H54 (cell line): ENCODE measurements at regions not wholly inside any gene's neighbourhood (a gene's known extent, or its start where the extent isn't known, plus 50 kb on each side); places are given as distances from the start of the nearest gene placed in this dataset.
"Not testable (repeated sequence)": the region's sequence is repeated elsewhere in the genome, so short reads cannot be mapped to it uniquely, and the experiment has no call there.

Experiments
- DNase-seq: peaks from one replicate; pipeline ENCODE4 v3.0.0; 2011; ENCODE audit warnings: low spot score, mixed read lengths; ENCODE audit not compliant: insufficient read length
- FAIRE-seq: peaks from 3 replicates; lab custom pipeline; 2011; peaks lifted over from hg19 to GRCh38; lab: Jason Lieb, UNC
- POLR2A ChIP-seq: IDR thresholded peaks from 2 replicates; pipeline ENCODE4 v1.6.1; 2011; ENCODE audit warnings: low read depth, mild to moderate bottlenecking, low read length

DNA sequence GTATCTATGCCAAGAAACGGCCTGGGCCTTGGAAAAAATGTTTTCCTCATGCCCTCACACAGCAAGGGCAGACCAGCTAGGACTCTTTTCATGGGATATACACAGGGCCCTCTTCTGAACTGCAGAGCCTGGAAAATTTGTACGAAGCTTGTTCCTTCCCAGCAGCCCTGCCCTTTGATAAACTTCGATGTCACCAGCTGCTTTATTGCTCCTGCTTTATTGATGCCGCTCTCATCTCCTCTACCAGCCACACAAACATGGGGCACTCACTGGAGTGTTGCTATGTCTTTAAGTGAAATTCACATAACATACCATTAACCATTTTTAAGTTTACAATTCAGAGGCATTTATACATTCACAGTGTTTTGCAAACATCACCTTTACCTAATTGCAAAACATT lies 197.9 kb downstream of the KTN1 start:
- TF ChIP-seq POLR2A, result no peak
- DNase-seq, result no peak

DNA sequence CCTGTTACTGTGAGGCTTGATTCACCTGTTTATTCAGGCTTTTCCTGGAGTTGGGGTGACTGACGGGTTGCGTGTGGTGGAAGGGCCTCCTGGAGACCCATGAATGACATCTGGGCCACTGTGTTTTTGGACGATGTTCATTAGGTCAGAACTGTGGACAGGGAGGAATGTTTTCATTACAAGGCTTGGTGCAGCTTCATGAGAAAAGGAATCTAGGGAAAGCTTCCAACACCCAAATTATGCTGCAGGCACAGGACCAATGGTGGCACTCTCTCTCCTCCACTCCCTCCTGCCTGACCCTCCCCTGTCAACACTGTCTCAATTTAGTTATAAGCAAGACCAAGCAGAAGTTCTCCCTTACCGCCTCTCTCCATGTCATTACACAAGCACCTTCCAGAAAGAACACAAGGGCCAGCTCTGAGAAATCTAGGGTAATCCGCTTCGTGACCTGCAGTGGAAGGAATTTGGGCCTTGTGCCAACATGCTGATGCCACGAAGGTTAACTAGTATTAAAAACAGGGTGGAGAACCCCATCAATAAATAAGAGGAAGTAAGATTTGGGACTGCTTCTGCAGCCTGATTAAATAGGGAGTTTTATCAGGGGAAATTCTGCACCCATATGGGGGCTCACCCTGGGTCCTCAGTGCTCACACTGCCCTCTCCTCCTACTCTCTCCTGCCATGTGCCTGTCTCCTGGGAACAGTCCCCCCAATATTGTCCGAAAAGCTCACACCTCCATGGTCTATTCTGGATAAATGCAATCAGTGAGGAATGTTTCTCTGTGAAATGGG lies 200.3 kb downstream of the KTN1 start:
- FAIRE-seq (no peak), DNase-seq (peak; percentile 16)
- no peak for TF ChIP-seq POLR2A

More for the DNA sequence above, 197.9 kb downstream of the KTN1 start:
- FAIRE-seq, result no peak

- FAIRE-seq (no peak), DNase-seq (no peak)
- no peak for TF ChIP-seq POLR2A
Observed at GRCh38 chr14:55781046-55781445, 201.0 kb downstream of the KTN1 start.

DNA sequence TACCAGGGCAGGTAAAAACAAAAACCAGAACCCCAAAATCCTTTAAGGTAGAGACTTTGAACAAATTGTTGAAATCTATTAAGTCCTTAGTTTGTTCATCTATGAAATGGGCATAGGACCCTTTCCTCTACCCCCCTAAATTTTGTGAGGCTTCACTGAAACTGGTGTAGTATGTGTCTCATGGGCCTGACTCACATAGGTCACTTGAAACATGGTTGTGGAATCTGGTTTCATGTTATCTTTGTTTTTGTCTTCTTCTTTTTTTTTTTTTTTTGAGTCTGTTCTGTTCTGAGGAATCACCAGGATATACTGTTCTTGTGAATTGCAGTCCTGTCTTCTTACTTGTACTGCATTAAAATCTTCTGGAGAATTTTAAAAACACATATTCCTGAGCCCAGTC lies 202.2 kb downstream of the KTN1 start:
- DNase-seq (no peak), FAIRE-seq (no peak)
- no peak for TF ChIP-seq POLR2A

DNA sequence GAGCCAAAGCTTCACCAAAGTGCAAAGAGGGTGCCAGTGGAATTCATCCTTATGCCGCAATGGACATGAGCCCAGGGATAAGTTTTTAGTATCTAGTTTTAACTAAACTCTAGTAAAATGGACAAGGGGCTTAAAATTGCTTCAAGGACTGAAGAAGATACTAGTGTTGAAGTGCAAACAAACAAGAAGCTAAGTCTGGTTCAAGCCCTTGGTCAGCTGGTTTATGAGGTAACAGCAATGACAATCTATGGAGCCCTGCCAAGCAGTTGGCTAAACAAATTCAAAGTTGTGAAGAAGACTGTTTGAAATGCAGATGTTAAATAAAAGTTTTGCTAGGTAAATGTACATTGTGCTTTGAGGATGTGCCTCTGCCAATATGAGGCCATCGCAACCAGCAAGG lies 209.4 kb downstream of the KTN1 start:
- DNase-seq, result no peak
- FAIRE-seq, result no peak

DNA sequence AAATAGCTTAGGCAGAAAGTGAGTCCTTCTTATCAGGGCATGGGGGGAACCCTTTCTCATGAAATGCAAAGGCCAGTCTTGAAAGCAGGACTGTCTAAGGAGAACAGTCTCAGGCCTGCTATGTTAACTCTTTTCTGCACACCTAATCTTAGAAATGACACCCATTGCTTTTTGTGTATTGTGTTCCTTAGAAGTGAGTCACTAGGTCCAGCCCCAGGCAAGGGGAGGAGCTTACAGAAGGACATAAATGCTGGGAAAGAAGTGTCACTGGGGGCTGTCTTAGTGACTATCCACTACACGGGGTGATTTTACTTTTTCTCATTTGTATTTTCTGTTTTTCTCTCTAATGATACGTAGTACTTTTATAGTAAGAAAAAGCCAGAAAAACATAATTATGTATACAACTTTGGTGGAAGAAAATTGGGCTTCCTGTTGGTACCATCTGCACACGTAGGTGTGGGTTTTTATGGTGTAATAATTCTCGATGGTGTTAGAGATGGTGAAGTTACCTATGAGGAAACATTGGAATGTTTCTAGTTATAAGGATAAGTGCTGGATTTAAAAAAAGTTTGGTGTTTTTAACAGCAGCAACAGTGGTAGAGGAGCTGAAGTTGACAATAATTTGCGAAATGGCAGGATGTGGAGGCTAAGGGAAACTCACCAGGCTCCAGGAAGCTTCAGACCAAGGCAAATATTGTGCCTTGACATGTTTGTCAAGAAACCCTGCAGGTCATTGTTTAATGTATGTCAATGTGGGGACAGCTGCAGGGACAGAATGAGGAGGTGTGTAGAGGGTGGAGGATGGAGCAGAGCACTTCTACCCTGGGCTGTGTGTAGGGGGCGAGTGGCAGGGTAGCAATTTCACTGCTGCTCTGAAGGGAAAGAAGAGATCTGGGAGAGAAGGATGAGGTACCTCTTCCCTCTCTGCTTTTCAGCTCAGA lies 214.9 kb downstream of the KTN1 start:
- no peak for TF ChIP-seq POLR2A
- FAIRE-seq (peak; percentile 64), DNase-seq (peak; percentile 6)

More for the DNA sequence above, 209.4 kb downstream of the KTN1 start:
- no peak for TF ChIP-seq POLR2A

DNA sequence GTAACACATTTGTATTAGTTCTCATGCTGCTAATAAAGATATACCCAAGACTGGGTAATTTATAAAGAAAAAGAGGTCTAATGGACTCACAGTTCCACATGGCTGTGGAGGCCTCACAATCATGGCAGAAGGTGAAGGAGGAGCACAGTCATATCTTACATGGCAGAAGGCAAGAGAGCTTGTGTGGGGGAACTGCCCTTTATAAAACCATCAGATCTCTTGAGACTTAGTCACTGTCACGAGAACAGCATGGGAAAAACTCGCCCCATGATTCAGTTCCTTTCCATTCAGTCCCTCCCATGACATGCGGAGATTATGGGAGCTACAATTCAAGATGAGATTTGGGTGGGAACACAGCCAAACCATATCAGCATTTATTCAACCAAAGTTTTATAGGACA lies 216.5 kb downstream of the KTN1 start:
- not testable (repeated sequence) for DNase-seq, FAIRE-seq

DNA sequence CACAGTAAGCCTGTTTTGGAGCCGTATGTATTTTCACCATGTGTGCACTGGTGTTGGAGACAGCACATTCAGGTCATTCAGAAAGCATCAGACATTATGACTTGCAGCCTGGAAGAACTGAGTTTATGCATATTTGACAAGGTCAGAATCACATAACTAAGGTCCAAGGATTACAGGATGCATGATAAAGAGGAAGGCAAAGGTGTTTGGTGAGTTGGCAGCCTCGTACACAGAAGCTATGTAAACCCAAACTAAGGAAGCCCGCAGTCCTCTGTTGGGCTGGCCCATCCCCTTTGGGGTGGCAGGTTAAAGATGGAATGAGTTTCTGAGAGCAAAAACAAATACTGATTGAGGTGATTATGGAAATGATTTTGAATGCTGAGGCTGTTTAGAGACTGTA lies 218.4 kb downstream of the KTN1 start:
- FAIRE-seq, result no peak

DNA sequence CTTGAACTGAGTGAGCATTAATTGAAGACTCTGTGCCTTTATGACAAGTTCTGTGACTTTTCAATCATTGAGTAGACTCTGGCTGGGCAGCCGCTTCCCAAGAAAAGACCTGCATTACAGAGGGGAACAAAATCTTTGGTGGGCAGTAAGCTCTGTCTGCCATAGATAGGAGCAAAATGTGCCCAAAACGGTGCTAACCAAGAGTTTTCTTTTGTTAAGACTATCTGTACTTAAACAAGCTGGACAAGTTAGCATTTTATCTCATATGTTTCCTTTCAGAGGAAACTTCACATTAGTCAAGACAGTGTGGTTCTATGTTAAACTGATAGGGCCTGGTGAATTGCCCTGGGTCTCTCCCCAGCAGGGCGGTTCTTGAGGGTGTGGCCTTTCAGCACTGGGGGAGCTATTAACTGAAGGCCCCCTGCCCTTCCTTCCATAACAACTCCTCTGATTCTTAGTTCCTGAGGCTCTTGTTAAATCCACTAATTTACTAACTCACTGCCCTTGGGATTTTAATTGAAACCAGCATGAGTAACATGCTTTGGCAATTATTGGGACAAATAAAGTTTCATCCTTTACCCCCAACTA lies 219.6 kb downstream of the KTN1 start:
- no peak for TF ChIP-seq POLR2A
- FAIRE-seq, result no peak
- DNase-seq, result no peak

More for the DNA sequence above, 218.4 kb downstream of the KTN1 start:
- no peak for TF ChIP-seq POLR2A
- no peak for DNase-seq

DNA sequence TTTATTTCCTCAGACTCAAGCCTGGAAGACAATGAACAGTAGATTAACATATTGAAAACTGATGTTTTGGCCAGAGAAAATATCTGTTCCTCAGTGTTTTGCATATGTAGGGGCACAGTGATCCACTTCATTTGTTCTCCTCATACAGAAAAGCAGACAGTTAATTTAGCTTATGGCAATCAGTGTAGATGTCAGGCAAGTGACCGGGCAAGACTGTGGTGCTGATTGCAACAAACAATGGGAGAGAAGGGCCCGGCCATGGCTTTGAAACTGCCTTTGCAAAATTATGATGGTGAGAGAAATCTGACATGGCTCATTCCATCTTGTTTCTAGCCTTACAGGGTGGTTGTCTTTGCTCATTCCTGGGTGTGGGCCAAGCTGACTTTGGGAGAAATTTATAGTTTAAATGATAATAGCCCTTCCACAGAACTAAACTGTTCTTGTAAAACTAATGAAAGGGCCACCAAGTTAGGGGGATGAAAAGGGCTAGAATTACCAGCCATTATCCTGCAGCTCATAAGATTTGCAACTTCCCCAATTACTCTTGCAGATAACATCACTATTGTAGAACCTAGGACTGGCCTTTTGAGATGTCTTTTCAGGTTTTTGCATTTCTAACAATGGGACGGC lies 220.3 kb downstream of the KTN1 start:
- FAIRE-seq (no peak), DNase-seq (no peak)
- no peak for TF ChIP-seq POLR2A

DNA sequence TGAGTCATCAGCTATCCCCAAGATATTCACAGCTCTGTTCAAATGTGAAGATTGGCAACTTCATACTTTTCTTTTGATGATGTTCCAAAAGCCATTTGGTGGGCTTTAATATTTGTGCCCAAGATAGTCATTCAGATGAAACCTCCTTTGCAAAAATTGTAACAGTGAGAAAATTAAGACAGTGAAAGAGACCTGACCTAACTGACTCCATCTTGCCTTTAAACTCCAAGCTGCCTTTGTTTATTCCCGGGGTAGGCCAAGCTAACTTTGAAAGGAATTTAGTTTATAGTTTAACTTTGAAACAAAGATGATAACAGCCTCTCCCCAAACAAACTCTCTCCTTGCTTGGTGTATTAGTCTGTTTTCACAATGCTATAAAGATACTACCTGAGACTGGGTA lies 221.1 kb downstream of the KTN1 start:
- DNase-seq, result no peak
- TF ChIP-seq POLR2A, result no peak
- FAIRE-seq, result no peak

DNA sequence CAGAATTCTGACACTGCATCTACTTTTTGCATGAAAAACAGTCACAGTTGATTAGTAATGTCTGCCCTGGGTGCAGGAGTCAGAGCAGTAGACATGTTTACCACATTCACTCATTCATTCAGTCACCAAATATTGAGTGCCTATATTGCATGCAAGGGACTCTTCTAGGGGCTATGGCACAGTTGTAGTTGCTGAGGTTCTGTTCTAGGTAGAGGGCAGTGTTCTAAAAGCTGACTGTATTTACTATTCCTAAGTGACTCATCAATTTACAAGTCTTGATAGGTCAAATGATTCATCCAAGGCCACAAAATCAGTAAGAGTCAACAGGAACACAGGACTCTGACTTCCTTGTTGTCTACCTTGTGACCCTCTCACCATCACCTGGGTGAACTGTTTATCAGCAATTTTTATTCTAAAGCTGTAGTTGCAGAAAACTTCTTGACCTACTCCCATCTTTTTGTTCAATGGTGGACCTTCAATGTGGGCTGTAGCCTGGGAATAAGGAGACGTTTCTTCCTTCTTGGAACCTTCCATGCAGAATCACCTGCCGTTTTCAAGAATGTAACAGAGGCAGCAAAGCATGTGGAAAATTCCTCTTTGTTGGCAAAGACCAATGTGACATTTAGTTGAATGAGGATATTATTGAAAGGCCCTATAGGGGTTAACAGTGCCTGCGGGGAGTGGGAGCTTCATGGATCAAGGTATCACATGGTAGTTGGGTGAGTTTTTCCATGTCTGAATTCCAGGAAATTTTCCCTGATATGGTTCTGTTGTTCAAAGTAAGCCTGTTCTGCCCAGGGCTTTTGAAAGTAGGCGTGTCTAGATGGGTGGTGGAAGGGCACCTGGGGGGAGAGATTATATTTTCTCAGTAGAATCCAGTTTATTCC lies 223.2 kb downstream of the KTN1 start:
- TF ChIP-seq POLR2A, result no peak
- peak; percentile 4 for DNase-seq
- FAIRE-seq, result peak; percentile 48
